ENCODE measurements at regions not wholly inside any gene's neighbourhood (a gene's known extent, or its start where the extent isn't known, plus 50 kb on each side); places are given as distances from the start of the nearest gene placed in this dataset.

GRCh38 chr18:42245137-42245536 is 290.1 kb downstream of the PIK3C3 start:
- WGBS, 2 experiments (ENCODE audit: low coverage in 1 of 2, low lambda C conversion rate in 2 of 2, missing lambda C conversion rate in 2 of 2): 71 to 75% methylated on average over 4 of the region's 4 CpGs
- Histone ChIP-seq H3K79me2 (ENCODE audit: insufficient read depth) (no peaks in the 10 kb centered on the region), H2AFZ (no peak overlapping the region), H3F3A (ENCODE audit: insufficient read depth) (no peaks in the 10 kb centered on the region), H4K20me1 (ENCODE audit: insufficient read depth) (no peaks in the 10 kb centered on the region), H3K9me3 (ENCODE audit: low read depth) (no peaks in the 10 kb centered on the region), H3K27ac (no peak overlapping the region), H3K4me1 (ENCODE audit: insufficient read depth) (no peaks in the 10 kb centered on the region), H3K9ac (no peak overlapping the region), H3K36me3 (ENCODE audit: low read depth) (no peaks in the 10 kb centered on the region), H3K9me2 (ENCODE audit: insufficient read depth) (no peaks in the 10 kb centered on the region), H3K4me2 (ENCODE audit: unreplicated experiment) (no peak overlapping the region), H3K4me3 (no peak overlapping the region), H3K27me3 (replicated peaks; ENCODE audit: insufficient read depth) (no peaks in the 10 kb centered on the region)
- TF ChIP-seq EZH2 (IDR thresholded peaks at IDR 0.05; ENCODE audit: insufficient read depth, poor library complexity, severe bottlenecking): no peak
- in situ Hi-C loops (cut with MboI): no loop called here
- no peak for DNase-seq

DNA sequence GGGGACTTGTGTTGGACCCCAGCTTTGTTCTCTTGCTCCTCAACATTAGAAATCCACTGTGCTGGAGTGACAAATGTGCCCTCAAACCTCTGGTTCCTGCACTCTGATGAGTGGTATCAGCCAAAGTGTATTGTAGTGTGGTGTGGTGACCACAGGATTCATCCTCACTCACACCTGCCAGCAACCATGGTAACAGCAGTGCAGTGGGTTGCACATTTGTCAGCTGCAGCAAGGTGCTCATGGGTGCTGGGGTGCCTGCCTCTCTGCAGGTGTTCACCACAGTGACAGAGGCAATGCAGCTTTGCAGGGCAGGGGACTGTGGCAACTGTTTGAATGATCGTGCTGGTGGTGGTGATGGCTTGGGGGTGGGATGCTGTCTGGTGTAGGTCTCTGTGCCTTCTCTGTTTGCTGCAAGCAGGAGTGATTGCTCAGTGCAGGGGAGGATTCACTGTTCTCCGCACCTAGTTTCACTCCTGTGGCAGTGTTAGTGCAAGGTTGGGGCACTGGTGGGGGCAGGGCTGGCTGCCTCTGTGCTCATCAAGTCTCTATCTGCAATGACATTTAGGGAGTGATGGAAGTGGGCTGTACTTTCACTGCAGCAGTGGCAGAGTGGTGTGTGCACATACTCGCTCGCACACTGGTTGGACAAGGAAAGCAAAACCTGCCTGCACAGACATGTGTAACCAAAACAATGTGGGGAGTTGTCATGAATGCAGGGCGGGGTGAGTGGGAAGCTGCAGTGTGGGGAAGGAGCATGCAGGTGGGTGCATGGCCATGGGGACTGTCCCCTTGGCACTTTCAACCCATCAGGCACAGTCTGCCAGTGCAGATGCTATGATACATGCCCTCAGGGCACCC is 301.1 kb downstream of the PIK3C3 start:
- WGBS, 2 experiments (ENCODE audit: low coverage in 1 of 2, low lambda C conversion rate in 2 of 2, missing lambda C conversion rate in 2 of 2): 47 to 48% methylated on average over 5 of the region's 5 CpGs
- in situ Hi-C loops (cut with MboI): no loop called here
- H2AFZ ChIP-seq: no peak overlapping the region
- no peaks in the 10 kb centered on the region for H3K4me1 ChIP-seq (ENCODE audit: insufficient read depth)
- no peak overlapping the region for H3K9ac ChIP-seq
- no peaks in the 10 kb centered on the region for H3F3A ChIP-seq (ENCODE audit: insufficient read depth)
- H3K4me2 ChIP-seq (ENCODE audit: unreplicated experiment): no peak overlapping the region
- TF ChIP-seq EZH2phosphoT487 (IDR thresholded peaks at IDR 0.05; ENCODE audit: insufficient read depth, low read depth) (no peak), EZH2 (IDR thresholded peaks at IDR 0.05; ENCODE audit: insufficient read depth, poor library complexity, severe bottlenecking) (no peak)
- H3K27ac ChIP-seq: no peak overlapping the region
- no peaks in the 10 kb centered on the region for H3K9me3 ChIP-seq (ENCODE audit: low read depth)
- no peaks in the 10 kb centered on the region for H3K27me3 ChIP-seq (replicated peaks; ENCODE audit: insufficient read depth)
- H3K4me3 ChIP-seq: no peak overlapping the region
- no peaks in the 10 kb centered on the region for H3K9me2 ChIP-seq (ENCODE audit: insufficient read depth)
- no peak for DNase-seq
- no peaks in the 10 kb centered on the region for H3K79me2 ChIP-seq (ENCODE audit: insufficient read depth)
- H4K20me1 ChIP-seq (ENCODE audit: insufficient read depth): no peaks in the 10 kb centered on the region
- no peaks in the 10 kb centered on the region for H3K36me3 ChIP-seq (ENCODE audit: low read depth)

DNA sequence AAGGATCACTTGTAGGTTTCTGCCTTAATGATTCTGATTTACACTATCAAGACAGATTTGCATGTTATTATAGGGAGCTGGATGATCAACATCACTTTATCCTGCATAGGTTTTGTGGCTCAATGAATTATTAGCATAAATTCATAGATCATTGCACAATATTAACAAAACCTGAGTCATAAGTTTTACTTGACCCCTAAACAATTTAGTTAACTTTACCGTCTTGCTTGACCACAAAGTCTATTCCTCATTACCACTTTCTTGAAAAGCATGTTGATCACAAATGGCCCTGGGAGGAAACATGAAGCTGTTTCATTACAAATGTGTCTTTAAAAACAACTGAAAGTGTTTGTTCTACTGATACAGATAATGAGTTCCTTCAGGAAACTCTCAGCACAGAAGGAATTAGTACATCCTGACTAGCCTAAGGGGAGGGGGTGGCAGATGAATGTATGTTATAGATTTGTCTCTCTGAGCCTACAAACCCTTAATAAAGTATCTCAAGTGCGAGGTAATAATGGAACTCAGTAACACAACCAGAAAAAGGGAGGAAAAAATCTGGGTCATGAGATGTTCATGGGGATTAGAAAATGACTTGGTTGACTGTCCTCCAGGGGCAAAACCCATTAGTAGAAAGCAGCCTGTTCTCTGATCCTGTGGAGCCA is 303.4 kb downstream of the PIK3C3 start:
- Histone ChIP-seq H3K27me3 (replicated peaks; ENCODE audit: insufficient read depth) (no peaks in the 10 kb centered on the region), H3K4me2 (ENCODE audit: unreplicated experiment) (no peak overlapping the region), H3K27ac (no peak overlapping the region), H3K4me1 (ENCODE audit: insufficient read depth) (no peaks in the 10 kb centered on the region), H3K79me2 (ENCODE audit: insufficient read depth) (no peaks in the 10 kb centered on the region), H3K9ac (no peak overlapping the region), H4K20me1 (ENCODE audit: insufficient read depth) (no peaks in the 10 kb centered on the region), H3K9me3 (ENCODE audit: low read depth) (no peaks in the 10 kb centered on the region), H2AFZ (no peak overlapping the region), H3K4me3 (no peak overlapping the region), H3F3A (ENCODE audit: insufficient read depth) (no peaks in the 10 kb centered on the region), H3K9me2 (ENCODE audit: insufficient read depth) (no peaks in the 10 kb centered on the region), H3K36me3 (ENCODE audit: low read depth) (no peaks in the 10 kb centered on the region)
- DNase-seq: no peak
- in situ Hi-C loops (cut with MboI): no loop called here
- WGBS, 2 experiments (ENCODE audit: low coverage in 1 of 2, low lambda C conversion rate in 2 of 2, missing lambda C conversion rate in 2 of 2): 28 to 31% methylated on average over 2 of the region's 2 CpGs
- TF ChIP-seq EZH2 (IDR thresholded peaks at IDR 0.05; ENCODE audit: insufficient read depth, poor library complexity, severe bottlenecking): no peak
- no peak for TF ChIP-seq EZH2phosphoT487 (IDR thresholded peaks at IDR 0.05; ENCODE audit: insufficient read depth, low read depth)

DNA sequence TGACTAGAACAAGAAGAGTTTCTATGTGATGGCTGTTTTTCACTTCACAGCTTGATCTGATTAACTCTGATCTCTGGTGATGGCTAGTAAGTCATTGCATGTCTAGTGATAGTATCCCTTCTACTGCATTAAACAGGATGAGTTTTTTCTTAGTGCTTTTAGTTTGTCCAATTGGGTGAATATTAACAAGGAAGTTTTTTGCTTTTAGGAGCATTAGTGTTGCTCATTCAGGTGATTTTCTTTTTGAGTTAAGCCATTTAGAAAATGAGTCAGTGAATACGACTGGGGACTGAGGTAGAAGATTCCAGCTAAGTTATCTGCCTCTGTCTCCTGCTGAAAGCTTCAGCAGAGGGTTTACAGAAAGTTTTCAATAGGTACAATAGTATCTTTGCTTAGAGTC is 306.7 kb downstream of the PIK3C3 start:
- Histone ChIP-seq H3K9ac (no peak overlapping the region), H3K79me2 (ENCODE audit: insufficient read depth) (no peaks in the 10 kb centered on the region), H3K36me3 (ENCODE audit: low read depth) (no peaks in the 10 kb centered on the region), H4K20me1 (ENCODE audit: insufficient read depth) (no peaks in the 10 kb centered on the region), H3K9me3 (ENCODE audit: low read depth) (no peaks in the 10 kb centered on the region), H3K27ac (no peak overlapping the region), H3K4me2 (ENCODE audit: unreplicated experiment) (no peak overlapping the region), H3K27me3 (replicated peaks; ENCODE audit: insufficient read depth) (no peaks in the 10 kb centered on the region), H3K4me1 (ENCODE audit: insufficient read depth) (no peaks in the 10 kb centered on the region), H3K4me3 (no peak overlapping the region), H3F3A (ENCODE audit: insufficient read depth) (no peaks in the 10 kb centered on the region), H3K9me2 (ENCODE audit: insufficient read depth) (no peaks in the 10 kb centered on the region), H2AFZ (no peak overlapping the region)
- no peak for TF ChIP-seq EZH2phosphoT487 (IDR thresholded peaks at IDR 0.05; ENCODE audit: insufficient read depth, low read depth)
- TF ChIP-seq EZH2 (IDR thresholded peaks at IDR 0.05; ENCODE audit: insufficient read depth, poor library complexity, severe bottlenecking): no peak
- WGBS, 2 experiments (ENCODE audit: low coverage in 1 of 2, low lambda C conversion rate in 2 of 2, missing lambda C conversion rate in 2 of 2): 20 to 23% methylated on average over 1 of the region's 1 CpG
- no peak for DNase-seq
- in situ Hi-C loops (cut with MboI): no loop called here
